Left kidney (tissue), 1 donor: ENCODE measurements at regions not wholly inside any gene's neighbourhood (a gene's known extent, or its start where the extent isn't known, plus 50 kb on each side); places are given as distances from the start of the nearest gene placed in this dataset.

Source experiments
- DNase-seq: peaks from one replicate; pipeline ENCODE4 v3.0.0-alpha.2; 2013

- no peak for DNase-seq
Observed at GRCh38 chr3:135802171-135802570, 163.4 kb upstream of the PPP2R3A start.

GRCh38 chr3:135803028-135803692 is 162.4 kb upstream of the PPP2R3A start:
- no peak for DNase-seq

GRCh38 chr3:135805752-135806151 is 159.8 kb upstream of the PPP2R3A start:
- DNase-seq: no peak

DNA sequence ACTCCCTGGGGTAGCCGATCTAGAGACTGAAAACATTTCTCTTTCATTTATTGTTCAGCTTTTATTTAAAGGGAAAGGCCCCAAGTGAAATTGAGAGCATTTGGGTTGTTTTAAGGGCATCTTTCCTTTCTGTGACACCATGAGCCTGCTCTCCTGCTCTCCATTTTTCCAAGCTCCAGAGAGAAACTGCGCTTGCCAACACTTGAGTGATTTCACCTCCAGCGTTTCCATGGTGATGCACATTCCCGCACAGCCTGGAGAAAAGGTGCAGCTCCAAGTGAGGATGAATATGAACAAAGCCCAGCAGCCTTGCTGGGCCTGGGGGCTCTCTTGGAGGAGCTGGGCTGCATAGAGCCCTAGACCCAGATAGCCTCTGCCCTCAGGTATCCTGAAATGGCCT is 159.2 kb upstream of the PPP2R3A start:
- peak; percentile 30 for DNase-seq

GRCh38 chr3:135807879-135808278 is 157.6 kb upstream of the PPP2R3A start:
- DNase-seq: no peak

DNA sequence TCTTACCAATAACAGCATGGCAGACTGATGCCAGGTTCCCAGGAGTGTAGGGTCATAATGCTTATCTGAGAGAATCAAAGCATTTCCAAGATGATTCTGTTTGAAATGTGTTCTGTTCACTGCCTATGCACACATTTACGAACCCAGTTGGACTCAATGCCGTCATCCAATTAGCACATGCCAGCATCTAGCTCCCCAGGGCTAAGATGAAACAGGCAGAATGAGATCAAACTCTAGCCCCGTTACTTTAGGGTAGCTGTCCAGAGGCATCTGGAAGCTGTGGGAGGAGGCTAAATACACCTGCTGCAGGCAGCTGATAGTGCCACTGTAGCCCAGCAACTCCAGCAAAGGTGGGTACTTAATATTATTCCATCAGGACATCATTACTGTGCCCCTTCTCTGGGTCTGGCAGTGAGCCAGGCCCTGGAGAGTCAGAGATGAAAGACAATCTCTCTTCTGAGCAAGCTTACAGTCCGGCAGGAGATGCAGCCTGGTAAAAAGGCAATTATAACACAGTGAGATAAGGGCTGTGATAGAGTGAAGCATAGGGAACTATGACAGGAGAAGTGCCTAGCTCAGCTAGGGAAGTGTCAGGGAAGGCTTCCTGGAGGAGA is 156.4 kb upstream of the PPP2R3A start:
- no peak for DNase-seq

- no peak for DNase-seq
Observed at GRCh38 chr3:135811651-135812050, 153.9 kb upstream of the PPP2R3A start.

DNA sequence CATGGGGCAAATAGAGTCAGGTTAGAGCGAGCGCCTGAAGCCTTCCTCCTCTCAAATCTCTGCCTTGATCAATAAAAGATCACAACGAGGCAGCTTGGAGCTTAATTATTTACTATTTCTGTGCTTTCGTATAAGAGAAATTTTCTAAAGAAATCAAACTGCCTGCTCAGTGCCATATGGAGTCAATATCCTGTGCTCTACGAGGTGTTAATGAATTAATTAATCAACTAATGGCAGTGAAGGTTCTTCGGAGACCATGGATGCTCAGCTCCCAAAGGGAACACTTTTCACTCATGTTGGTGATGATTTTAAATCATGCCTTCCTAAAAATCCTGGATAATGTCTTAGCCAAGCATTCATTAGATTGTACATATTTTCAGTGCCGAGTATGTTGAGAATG is 153.5 kb upstream of the PPP2R3A start:
- DNase-seq: no peak

GRCh38 chr3:135834465-135834864 is 131.1 kb upstream of the PPP2R3A start:
- no peak for DNase-seq

- peak; percentile 25 for DNase-seq
Observed at GRCh38 chr3:135837977-135838631, 127.4 kb upstream of the PPP2R3A start.

GRCh38 chr3:135840436-135840835 is 125.1 kb upstream of the PPP2R3A start:
- no peak for DNase-seq

GRCh38 chr3:135844386-135844785 is 121.1 kb upstream of the PPP2R3A start:
- DNase-seq: no peak

DNA sequence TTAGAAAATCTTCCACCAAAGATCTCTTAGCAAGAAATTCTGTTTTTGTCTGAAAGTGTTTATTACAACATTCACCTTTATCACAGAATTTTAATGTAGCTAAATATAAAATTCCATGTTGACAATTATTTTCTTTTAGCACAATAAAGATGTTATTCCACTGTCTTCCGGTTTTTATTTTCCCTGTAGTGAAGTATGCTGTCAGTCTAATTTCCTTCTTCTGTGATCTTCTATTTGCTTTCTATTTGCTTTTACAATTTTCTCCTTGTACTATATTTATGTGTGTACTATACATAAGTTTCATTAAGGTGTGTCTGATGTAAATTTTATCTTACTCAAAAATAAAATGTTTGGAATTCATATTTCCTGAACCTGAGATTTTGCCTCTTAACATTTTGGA is 117.5 kb upstream of the PPP2R3A start:
- DNase-seq: no peak

GRCh38 chr3:135849827-135850226 is 115.7 kb upstream of the PPP2R3A start:
- DNase-seq: no peak

GRCh38 chr3:135851201-135852081 is 114.1 kb upstream of the PPP2R3A start:
- peak; percentile 8 for DNase-seq

DNA sequence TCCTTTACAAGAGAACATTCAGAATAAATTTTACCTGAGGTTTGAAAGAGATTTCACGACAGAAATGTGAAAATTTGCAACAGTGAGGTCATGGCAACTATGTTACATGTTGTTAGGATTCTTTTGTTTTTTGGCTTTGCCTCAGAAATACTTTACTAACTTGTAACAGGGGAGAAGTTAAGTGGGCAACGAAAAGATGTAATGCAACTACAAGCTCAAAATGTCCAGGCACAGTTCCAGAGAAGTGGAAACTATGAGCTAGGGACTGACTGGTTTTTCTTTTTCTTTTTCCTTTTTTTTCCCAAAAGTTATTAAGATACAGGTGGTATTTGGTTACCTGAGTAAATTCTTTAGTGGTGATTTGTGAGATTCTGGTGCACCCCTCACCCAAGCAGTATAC is 111.5 kb upstream of the PPP2R3A start:
- no peak for DNase-seq

- no peak for DNase-seq
Observed at GRCh38 chr3:135860761-135861160, 104.8 kb upstream of the PPP2R3A start.

DNA sequence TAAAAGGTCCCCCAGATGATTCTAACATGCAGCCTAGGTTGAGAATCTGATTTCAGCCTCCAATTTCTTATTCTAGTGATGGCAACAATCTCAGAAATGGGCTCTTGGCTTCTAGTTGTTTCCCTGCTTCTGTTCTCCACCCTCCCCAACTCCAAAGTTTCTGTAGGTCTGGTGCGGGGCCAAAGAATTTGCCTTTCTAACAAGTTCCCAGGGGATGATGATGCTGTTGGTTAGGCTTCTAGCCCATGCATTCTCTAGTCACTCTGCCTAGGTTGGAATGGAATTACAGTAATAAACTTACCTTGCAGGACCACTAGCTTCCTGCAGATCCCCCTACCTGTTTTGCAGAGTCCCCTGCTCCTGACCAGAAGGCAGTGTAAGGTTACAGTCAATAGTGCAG is 103.2 kb upstream of the PPP2R3A start:
- DNase-seq: no peak

GRCh38 chr3:135864060-135864459 is 101.5 kb upstream of the PPP2R3A start:
- no peak for DNase-seq

DNA sequence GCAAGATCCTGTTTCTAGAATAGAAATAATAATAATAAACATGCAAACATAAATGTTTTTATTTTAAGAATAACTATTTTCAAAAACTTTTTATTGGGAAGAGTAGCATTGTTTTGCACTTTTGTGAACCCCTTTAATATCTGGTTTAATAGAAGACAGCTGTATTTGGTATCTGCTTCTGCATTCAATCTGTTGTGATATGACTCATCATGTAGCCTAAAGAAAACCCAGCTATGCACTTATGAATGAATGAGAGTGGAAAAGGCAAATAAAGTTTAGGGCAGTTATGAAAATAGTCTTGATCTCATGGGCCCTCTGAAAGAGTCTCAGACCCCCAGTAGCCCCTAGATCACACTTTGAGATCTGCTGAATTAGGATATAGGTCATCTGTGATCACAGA is 100.4 kb upstream of the PPP2R3A start:
- no peak for DNase-seq

DNA sequence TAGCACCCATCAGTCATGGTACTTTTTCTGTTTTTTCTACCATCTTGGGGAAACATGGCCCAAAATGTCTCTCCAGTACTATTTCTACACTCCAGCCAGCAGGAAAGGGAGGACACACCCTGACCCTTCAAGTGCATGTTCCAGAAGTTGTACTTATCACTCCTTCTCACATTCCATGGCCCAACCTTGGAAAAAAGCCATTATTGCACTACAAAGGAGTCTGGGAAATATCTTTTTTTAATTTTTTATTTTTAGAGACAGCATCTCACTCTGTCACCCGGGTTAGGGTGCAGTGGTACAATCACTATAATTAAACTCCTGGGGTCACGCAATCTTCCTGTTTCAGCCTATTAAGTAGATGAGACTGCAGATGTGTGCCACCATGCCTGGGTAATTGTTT is 100.0 kb upstream of the PPP2R3A start:
- DNase-seq: no peak

GRCh38 chr3:135867911-135868310 is 97.6 kb upstream of the PPP2R3A start:
- DNase-seq: no peak

DNA sequence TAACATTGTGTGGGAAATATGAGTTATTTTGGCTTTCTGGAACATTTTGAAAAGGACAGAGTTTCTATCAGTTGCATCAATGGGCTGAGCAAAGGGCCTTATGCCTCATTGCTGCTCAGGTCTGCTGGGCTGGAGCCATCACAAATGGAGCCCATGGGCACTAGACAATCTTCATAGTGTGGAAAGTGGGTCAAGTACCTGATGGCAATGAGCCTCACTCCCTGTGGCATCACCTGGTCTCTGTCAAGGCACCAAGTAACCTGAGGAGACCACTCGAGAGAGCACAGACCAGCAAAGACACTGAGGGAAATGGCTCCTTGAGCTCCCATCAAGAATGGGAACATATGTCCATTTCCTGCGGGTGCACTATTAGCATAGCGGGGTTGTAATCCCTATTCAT is 96.7 kb upstream of the PPP2R3A start:
- DNase-seq: no peak
